Iris pigment epithelial cell (primary cell): ENCODE measurements at regions not wholly inside any gene's neighbourhood (a gene's known extent, or its start where the extent isn't known, plus 50 kb on each side); places are given as distances from the start of the nearest gene placed in this dataset.
A peak's percentile ranks its signal among the peaks of the same experiment; 100 is the strongest.
"Not testable (repeated sequence)": the region's sequence is repeated elsewhere in the genome, so short reads cannot be mapped to it uniquely, and the experiment has no call there.

Experiments
- DNase-seq: peaks from one replicate; pipeline ENCODE4 v3.0.0-alpha.2; 2011; ENCODE audit warnings: low read depth

DNA sequence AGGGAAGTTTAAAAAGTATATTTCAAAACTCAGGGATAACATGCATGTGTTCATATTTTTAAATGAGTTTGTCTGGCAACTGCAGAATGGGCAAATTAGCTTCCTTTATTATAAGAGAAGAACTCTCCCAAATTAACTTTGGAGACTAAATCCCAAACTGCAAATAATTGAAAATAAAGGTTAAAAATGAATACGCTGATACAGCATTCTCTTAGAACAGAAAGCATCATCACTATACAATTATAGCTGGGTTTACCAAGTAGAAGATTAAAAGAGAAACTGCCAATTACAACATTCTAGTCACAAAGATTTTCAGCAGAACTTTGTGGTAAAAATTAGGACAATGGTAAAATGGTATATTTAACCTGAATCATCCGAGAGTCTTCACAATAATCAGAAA, 73.3 kb downstream of the OLFM4 start:
- DNase-seq, result no peak

DNA sequence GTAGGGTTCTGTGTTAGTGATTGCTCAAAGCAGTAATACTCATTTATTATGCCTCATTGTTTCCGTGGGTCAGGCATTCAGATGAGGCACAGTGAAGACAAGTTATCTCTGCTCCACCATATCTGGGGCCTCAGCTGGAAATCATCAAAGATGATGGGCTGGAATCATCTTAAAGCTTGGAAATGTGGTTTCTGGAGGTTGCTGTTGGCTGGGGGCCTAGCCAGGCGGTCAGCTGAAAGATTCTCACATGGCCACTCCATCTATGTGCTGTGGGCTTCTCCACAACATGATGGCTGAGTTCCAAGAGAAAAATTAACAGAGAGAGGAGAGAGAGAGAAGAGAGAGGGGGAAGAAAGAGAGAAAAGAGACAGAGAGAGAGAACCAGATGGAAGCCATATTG, 75.5 kb downstream of the OLFM4 start:
- no peak for DNase-seq

DNA sequence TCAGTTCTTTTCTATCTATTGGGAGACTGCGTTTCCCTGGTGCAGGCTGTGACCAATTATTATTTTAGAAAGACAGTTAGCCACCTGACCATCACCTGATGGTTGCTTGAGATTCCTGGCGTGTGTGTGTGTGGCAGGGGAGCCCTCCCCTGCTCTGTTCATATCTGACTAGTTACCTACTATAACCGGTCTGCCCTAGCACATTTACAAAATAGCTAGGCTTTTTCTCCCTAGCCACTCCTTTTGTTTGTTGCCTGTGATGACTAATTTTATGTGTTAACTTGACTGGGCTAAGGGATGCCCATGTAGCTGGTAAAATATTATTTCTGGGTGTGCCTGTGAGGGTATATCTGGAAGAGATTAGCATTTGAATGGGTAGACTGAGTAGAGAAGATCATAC, 76.9 kb downstream of the OLFM4 start:
- no peak for DNase-seq

DNA sequence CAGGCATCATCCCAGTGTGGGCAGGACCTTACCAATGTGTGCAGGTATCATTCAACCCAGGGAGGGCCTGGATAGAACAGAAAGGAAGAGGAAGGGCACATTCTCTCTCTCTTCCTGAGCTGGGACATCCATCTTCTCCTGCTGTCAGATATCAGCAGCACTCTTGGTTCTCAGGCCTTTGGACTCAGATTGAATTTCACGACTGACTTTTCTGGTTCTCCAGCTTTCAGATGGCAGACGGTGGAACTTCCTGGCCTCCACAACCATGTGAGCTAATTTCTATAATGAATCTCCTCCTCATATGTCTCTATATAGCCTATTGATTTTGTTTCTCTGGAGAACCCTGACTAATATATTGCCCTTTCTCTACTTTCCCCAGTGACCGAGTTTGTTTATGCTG, 77.3 kb downstream of the OLFM4 start:
- no peak for DNase-seq

DNA sequence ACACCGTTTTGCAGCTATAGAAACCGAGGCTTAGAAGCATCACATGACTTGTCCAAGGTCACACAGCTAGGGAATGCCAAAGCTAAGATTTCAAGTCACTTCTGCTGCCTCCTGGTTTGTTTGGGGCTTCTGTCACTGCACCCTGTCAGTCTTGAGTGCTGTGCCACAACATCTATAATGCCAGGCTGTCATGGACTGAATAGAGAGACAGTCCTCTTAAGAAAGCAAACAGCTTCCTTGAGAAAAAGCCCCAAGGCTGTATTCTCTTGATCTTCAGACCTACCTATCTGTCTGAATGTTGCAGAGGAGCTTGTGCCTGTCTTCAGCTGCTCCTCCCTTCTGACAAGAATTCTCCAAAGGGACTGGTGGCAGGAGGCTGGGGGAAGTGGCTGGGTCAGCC, 81.6 kb downstream of the OLFM4 start:
- no peak for DNase-seq

DNA sequence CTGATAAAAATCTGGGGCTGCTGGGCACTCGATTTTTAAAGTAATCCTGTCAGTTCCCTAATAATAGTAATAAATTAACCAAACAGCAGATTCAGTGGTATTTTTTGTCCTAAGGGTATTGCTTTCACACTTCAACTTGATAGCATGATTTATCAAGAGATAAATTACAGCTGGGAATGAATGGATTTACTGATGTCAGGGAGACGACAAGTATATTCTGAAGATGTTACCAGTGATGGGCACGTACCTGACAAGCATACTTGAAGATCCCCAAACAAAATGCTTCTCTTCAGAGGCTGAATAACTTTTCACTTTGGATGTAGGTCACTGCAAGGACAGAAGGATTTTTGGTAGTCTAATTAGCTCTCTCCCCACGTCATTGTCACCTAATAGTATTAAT, 82.0 kb downstream of the OLFM4 start:
- no peak for DNase-seq

DNA sequence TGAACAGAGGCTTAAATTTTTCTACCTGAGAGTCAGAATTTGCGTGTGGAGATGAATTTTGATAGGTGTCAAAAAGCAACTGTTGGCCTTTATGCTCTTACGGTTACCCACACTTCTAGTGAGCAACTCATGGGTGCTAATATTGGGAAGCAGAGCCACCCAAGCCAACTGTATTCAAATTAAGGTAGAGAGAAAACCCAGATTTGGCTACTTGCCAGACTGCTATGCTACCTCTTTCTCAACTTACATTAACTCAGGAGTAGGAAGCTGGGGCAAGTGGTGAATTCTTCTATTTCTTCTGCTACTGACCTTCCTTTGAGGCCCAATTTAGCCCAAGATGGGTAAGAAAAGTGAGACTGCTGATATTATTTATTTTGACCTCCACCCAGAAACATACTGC, 83.9 kb downstream of the OLFM4 start:
- DNase-seq, result no peak

DNA sequence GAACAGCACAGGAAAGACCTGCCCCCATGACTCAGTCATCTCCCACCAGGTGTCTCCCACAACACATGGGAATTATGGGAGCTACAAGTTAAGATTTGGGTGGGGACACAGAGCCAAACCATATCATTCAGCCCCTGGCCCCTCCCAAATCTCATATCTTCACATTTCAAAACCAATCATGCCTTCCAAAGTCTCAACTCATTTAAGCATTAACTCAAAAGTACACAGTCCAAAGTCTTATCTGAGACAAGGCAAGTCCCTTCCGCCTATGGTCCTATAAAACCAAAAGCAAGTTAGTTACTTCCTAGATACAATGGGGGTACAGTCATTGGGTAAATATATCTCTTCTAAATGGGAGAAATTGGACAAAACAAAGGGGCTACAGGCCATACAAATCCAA, 88.4 kb downstream of the OLFM4 start:
- DNase-seq, result not testable (repeated sequence)

DNA sequence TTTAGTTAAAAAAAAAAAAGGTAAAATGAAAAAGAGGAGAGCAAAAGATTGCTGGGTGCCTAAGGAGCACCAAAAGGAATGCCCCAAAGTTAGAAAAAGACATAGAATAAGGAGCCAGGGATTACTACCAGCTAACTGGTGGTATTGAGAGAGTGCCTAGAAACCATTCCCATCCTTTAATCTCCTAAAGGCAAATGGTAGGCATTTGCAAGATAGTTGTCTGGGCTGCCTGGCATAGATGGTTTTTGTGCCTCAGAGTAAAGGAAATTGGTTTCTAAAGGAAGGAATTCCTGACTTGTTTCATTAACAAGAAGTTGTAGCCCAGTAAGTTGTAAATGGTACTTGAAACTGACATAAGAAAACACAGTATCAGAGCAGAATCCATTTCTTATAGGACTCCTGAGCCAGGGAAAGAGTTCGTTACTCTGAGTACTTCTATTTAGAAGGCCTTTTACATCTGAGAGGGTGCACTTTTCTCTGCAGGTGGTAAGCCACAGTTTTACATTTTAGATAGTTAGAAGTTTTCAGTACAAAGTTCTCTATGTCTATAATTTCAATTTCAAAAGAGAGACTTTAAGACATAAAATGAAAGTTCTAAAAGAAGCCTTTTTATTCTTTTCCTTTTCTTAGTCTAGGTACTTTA, 92.6 kb downstream of the OLFM4 start:
- no peak for DNase-seq

DNA sequence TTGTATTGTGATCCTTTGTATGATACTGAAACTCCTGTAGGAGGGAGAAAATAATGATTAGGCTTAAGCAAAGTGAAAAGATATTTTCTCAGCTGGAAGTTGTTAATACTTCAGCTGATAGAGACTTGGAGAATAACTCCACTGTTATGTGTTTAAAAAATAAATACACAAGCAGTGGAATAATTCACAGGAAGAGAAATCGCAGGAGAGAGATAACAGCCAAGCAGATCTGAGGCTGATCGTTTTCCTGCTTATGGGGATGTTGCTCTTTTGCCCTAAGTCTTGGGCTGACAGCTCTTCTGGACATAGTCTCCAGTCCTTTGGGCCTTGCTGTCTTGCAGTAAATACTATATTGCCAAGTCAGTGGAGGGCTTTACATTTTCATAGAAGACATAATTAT, 93.3 kb downstream of the OLFM4 start:
- no peak for DNase-seq

DNA sequence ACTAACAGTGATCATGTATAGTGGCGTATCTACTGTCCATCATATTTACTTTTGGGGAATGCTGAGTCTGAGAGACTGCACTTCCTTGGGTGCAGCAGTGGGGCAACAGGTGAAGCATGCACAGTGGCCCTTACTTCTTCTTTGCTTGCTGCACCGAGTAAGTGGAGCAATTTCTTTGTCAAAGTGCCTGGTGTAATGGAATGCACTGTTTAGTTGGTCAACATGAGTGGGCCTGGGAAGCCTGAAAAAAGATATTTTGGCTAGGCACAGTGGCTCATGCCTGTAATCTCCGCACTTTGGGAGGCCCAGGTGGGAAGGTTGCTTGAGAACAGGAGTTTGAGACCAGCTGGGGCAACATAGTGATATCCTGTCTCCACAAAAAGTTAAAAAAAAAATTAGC, 94.9 kb downstream of the OLFM4 start:
- no peak for DNase-seq

DNA sequence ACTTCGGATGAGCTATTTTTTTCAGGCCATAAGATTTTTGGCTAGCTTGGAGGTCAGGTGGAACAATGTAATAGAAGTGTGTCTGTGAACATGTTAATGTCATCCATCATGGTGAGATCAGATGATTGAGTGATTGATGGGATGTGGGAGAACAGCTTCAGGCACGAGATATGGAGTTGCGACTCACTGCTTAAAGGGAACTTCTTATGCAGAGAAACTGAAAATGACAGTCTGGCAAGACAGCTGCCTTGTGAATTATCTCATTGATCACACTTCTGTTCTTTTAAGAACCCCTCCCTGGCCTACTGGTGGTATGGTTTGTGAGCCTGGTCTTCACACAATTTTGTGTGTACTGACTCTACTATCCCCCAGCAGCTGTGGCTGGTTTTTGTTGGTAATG, 96.0 kb downstream of the OLFM4 start:
- no peak for DNase-seq

DNA sequence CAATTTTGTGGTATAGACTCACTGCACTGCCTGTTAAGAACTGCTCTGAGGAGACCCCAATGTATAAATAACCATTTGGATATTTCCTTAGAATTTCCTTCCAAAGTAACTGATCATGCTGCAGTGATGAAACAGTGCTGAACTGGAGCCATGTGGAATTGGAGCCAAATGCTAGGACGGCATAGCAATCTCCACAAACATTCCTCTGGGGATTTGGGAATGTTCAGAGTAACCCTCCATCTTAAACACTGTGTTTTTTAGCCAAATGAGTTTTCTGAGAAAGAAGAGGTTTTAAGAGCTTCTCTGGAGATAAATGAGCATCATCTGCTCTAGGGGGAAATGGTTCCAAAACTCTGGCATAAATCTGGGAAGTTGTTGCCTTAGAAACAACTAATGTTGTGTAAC, 98.2 kb downstream of the OLFM4 start:
- no peak for DNase-seq

DNA sequence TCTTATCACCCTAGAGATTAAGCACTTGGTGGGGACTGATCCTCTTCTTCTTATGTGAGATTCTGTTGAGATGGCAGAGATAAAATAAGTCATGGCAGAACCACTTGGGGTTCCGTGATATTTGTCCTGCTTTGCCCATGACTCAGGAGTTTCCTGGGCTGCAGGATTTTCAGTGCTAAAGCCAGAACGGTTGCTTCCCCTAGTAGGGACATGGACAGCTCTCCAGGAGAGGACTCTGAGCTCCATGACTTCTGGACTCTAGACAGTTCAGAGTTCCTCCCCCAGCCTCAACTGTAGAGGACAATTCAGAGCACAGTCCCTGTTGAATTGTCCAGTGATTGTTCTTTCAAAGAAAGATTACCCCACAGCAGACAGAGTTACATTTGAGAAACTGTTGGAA, 98.8 kb downstream of the OLFM4 start:
- DNase-seq, result no peak

DNA sequence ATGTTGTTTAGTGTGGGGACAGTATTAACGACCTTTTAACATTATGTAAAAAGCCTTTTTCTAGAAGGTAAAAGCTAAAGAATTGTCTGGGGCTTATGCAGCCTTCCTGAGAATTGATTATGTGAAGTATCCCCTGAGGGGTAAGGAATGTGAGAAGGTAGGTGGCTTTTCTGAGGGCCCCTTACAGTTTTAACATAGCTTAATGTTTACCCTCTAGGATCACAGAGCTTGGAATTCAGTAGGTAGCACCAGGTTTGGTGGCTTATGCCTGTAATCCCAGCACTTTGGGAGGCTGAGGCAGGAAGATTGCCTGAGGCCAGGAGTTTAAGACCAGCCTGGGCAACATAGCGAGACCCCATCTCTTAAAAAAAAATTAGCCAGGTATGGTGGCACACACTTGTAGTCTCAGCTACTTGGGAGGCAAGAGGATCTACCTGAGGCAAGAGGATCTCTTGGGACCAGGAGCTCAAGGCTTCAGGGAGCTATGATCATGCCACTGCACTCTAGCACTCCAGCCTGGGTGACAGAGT, 101.3 kb downstream of the OLFM4 start:
- no peak for DNase-seq

DNA sequence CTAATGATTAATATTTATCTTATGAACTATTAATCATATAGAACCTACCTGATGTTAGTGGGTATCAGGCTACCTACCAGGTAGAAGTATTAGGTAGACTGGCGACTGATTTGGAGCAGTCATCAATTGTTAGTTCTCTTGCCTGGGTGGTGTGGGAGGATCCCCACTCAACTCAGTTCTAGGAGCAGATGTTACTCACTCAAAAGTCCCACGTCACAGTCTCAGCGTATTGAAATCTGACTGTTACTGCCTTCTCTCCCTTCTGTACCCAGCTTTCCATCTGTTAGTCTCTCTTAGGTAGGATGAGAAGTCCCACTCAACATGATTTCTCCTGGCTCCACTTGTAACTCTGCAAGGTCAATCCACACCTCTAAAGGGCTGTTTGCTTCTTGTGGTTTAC, 102.7 kb downstream of the OLFM4 start:
- no peak for DNase-seq

DNA sequence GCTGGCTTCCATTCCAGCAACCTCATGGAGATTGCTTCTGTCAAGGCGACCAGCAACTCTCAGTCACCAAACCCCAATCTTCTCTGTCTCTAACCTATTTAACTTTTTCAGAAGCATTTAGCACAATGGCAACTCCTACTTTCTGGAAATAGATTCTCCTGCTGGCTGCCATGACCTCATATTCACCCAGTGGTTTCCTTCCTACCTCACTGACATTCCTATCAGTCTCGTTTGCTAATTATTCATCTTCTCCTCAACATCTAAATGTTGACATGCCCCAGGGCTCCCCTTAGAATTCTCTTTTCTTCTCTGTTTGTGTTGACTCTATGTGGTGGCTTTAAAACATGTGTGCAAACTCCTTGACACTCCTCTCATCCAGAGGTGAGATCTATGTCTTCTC, 106.7 kb downstream of the OLFM4 start:
- no peak for DNase-seq

DNA sequence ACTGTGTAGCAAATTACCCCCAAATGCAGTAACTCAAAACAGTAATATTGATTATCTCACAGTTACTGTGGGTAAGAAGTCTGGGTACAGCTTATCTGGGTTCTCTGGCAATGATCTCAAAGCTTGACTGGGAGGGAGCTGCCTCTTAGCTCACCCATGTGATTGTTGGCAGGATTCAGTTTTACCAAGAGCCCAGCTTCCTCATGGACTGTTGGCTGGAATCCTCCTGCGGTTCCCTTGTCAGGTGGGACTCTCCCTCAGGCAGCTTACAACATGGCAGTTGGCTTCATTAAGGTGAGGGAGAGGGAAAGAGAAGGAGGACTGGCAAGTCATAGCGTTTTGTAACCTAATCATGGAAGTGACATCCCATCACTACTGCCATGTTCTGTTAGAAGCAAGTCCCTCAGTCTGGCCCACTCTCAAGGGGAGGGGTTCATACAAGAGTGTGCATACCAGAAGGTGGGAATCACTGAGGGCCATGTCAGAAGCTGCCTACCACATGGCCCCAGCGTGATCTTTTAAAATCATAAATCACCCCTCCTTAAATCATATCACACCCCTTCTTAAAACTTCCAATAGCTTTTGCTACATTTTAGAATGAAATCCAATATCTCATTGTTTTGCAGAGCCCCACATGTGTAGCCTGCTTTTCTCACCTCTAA, 108.1 kb downstream of the OLFM4 start:
- no peak for DNase-seq

DNA sequence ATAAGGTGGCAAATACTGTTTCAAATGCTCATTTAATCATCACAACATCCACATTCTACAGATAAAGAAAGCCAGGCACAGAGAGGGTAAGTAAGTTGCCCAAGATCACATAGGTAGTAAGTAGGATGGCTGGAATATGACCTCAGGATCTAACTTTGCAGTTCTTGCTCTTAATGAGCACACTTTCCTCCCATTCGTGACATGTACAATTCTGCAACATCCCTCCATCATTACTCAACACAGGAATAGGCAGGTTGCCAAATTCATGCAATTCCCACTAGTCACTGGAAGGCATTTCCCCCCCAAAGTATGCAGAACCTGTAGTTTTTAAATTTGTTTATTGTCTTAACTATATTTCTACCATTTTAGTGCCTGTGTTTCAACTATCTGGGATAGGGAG, 109.2 kb downstream of the OLFM4 start:
- peak; percentile 86 for DNase-seq

DNA sequence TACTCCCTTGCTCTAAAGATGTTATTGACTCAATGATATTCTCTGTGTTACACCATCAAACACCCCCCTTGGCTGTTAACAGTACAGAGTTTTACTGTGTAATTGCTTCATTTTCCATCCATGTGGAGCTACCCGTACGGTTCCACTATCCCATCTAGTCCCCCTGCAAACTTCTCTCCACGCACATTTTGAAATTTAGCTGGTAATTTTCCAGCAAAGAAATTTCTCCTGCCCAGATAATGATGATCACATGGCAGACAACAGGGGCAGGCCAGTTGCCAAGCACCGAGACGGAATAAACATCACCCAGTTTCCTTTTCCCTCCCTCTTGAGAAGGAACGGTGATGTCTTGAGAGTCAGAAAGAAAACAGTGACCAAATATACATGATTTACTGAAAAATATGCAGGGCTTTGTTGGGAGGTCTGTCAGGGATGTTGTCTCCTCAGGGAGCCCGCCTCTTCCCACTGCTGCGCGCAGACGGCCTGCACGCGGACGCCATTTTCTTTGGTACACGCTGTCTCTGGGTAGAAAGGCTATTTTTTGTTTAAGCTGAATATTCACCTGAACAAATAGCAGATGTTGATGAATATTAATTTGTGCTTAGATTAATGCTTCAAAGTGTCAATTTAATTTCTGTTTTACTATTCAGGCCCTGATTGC, 109.9 kb downstream of the OLFM4 start:
- DNase-seq, result peak; percentile 59

DNA sequence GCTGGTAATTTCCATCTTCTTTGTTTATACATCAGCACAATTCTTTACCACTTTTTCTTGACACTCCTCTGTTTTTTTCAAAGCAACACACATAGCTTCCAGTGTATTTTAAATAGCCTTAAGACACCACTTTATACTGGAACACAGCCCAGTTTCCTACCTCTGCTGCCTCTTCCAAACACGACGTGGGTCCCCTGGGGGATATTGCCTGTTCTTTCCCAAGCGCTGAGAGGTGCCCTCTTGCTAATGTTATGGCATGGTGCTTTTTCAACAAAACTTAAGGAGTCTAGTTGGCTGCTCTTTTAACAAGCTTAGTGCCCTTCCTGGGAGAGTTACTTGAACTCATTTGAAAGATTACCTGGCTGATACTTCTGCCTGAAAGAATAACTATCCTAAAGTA, 112.7 kb downstream of the OLFM4 start:
- no peak for DNase-seq

DNA sequence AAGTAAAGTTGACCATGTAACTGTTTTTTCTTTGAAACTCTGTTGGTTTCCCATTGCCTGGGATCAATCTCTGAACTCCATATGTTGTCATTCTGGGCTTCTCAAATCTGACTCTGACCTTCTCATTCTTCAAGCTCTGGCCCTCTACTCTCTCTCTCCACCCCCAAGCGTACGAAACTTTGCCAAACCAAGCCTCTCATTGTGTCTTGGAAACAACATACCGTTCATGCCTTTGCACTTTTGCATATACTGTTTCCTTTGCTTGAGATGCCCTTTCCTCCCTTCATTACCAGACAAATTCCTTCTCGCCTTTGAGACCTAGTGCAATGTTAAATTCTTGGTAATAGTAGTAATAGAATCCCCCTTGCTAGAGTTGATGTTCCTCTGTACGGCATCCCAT, 113.7 kb downstream of the OLFM4 start:
- peak; percentile 26 for DNase-seq

DNA sequence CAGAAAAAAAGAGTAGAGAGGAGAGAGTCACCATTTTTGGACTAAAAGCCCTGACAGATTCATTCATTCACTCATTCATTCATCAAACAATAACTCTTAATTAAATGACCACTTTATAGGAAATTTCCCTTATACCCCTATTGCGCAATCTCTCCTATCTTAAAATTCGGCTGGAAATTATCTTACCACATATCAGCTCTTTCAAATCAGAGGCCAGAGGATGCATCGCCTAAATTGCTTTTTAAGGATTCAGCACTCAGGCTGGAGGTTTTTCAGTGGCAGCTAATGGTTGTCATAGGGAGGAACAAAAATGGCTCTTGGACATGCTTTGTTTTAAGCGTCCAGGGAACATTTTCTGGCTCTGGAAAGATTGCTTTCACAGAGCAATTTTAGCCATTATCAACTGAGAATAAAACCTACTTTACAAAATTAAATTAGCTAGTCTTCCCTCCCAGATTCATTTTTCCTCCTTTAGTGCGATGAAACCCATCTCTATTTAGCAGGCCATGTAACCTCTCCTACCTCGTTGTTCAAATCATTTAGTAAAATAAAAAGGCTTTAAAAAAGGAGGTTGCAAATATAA, 115.2 kb downstream of the OLFM4 start:
- DNase-seq, result no peak
